Endothelial cell of umbilical vein (primary cell): ENCODE measurements at regions not wholly inside any gene's neighbourhood (a gene's known extent, or its start where the extent isn't known, plus 50 kb on each side); places are given as distances from the start of the nearest gene placed in this dataset.
A peak's percentile ranks its signal among the peaks of the same experiment; 100 is the strongest.

Experiments used
- BruUV-seq: library from RNA; stranded (reverse); fragments of 400-500 nt; replicated peaks from 2 replicates; lab custom pipeline; 2021; lab: Mats Ljungman, UMichigan
- CTCF ChIA-PET: fragments of 300-600, 350-600 bp; sonication (Branson Sonifier 250); formaldehyde crosslinking; loops from one replicate; lab custom pipeline; 2021; ENCODE audit warnings: antibody characterized with exemption, inconsistent platforms; lab: Charles Lee
- POLR2A ChIA-PET: fragments of 300-600, 350-600 bp; sonication (Branson Sonifier 250); formaldehyde crosslinking; loops from one replicate; lab custom pipeline; 2021; ENCODE audit warnings: antibody characterized with exemption, inconsistent platforms; lab: Charles Lee
- DNase-seq: peaks from one replicate; pipeline ENCODE4 v3.0.0-alpha.2; 2011; ENCODE audit warnings: low read depth, low spot score
- FAIRE-seq: peaks from 2 replicates; lab custom pipeline; 2011; peaks lifted over from hg19 to GRCh38; lab: Jason Lieb, UNC
- H2AFZ ChIP-seq: 2 replicates; pipeline ENCODE4 v1.6.0; 2012; ENCODE audit warnings: low read depth, low read length, control low read depth, inconsistent platforms
- H3K27ac ChIP-seq: 2 replicates; pipeline ENCODE4 v1.5.1; 2011; ENCODE audit warnings: low read depth, mild to moderate bottlenecking, control low read depth, low read length, moderate library complexity; ENCODE audit not compliant: insufficient read depth
- H3K27me3 ChIP-seq, 2 experiments: 2 replicates each; pipeline versions ENCODE4 v1.6.0 to v1.6.1; 2011; ENCODE audit warnings: low read length in 2 of 2, mixed read lengths in 1 of 2; ENCODE audit not compliant: control insufficient read depth in 2 of 2, insufficient read depth in 2 of 2
- H3K36me3 ChIP-seq, 2 experiments: 2 replicates in 1 of 2; 3 replicates in 1 of 2; pipeline ENCODE4 v1.5.1; 2011; ENCODE audit warnings: low read length in 2 of 2, mild to moderate bottlenecking in 1 of 2, moderate library complexity in 1 of 2; ENCODE audit not compliant: control insufficient read depth in 2 of 2, insufficient read depth in 2 of 2; ENCODE audit errors: extremely low read depth in 1 of 2
- H3K4me1 ChIP-seq: 3 replicates; pipeline ENCODE4 v1.5.1; 2011; ENCODE audit warnings: mild to moderate bottlenecking, low read length; ENCODE audit not compliant: control insufficient read depth, insufficient read depth; ENCODE audit errors: extremely low read depth
- H3K4me2 ChIP-seq: 2 replicates; pipeline ENCODE4 v1.6.1; 2011; ENCODE audit warnings: low read length, control low read depth, mixed read lengths; ENCODE audit not compliant: insufficient read depth
- H3K4me3 ChIP-seq, 3 experiments: fragments of 200-600 bp in 1 of 3; sonication (generic), shearing (Covaris generic) in 1 of 3; replicated peaks in 1 of 3; 2 replicates each; pipeline ENCODE4 v1.5.1; 2011 to 2016; ENCODE audit warnings: control low read depth in 3 of 3, low read length in 3 of 3, mild to moderate bottlenecking in 2 of 3, inconsistent platforms in 1 of 3, low read depth in 1 of 3, moderate library complexity in 1 of 3; ENCODE audit not compliant: insufficient read depth in 1 of 3
- H3K79me2 ChIP-seq: 2 replicates; pipeline ENCODE4 v1.6.0; 2012; ENCODE audit warnings: low read length, inconsistent platforms; ENCODE audit not compliant: control insufficient read depth, insufficient read depth
- H3K9ac ChIP-seq: replicated peaks from 2 replicates; pipeline ENCODE3; 2011; ENCODE audit warnings: low read length, control low read depth; ENCODE audit not compliant: insufficient read depth; ENCODE audit errors: extremely low read depth
- H3K9me1 ChIP-seq: replicated peaks from 3 replicates; pipeline ENCODE4 v1.6.0; 2011; ENCODE audit warnings: mild to moderate bottlenecking, low read length; ENCODE audit not compliant: control insufficient read depth, insufficient read depth; ENCODE audit errors: extremely low read depth
- H3K9me3 ChIP-seq: replicated peaks from 2 replicates; pipeline ENCODE4 v1.5.1; 2012; ENCODE audit warnings: low read length, inconsistent platforms; ENCODE audit not compliant: control insufficient read depth, insufficient read depth
- H4K20me1 ChIP-seq: replicated peaks from 2 replicates; pipeline ENCODE3; 2011; ENCODE audit warnings: mild to moderate bottlenecking, low read length; ENCODE audit not compliant: control insufficient read depth, insufficient read depth; ENCODE audit errors: extremely low read depth
- EZH2 ChIP-seq: IDR thresholded peaks from 2 replicates; pipeline ENCODE4 v1.6.1; 2012; ENCODE audit warnings: borderline replicate concordance, low read depth, mild to moderate bottlenecking, moderate library complexity, low read length, inconsistent platforms; ENCODE audit not compliant: severe bottlenecking
- FOS ChIP-seq: IDR thresholded peaks from 2 replicates; pipeline ENCODE4 v1.6.1; 2011; ENCODE audit warnings: mild to moderate bottlenecking, low read length, moderate library complexity, borderline replicate concordance; ENCODE audit not compliant: insufficient read depth
- GATA2 ChIP-seq: IDR thresholded peaks from 2 replicates; pipeline ENCODE4 v1.7.0; 2011; ENCODE audit warnings: low read depth, mild to moderate bottlenecking, moderate library complexity, mixed read lengths, low read length; ENCODE audit not compliant: insufficient read length, insufficient read depth
- JUN ChIP-seq: IDR thresholded peaks from 2 replicates; pipeline ENCODE4 v1.6.1; 2011; ENCODE audit warnings: borderline replicate concordance, low read depth; ENCODE audit not compliant: insufficient read length, insufficient read depth
- MYC ChIP-seq: IDR thresholded peaks from one replicate; pipeline ENCODE4 v1.6.1; 2011; ENCODE audit warnings: mild to moderate bottlenecking, low read depth, low read length
- POLR2A ChIP-seq: IDR thresholded peaks from 2 replicates; pipeline ENCODE4 v1.6.1; 2012; ENCODE audit warnings: low read depth, mild to moderate bottlenecking, control low read depth, low read length
- POLR2AphosphoS5 ChIP-seq: IDR thresholded peaks from 2 replicates; pipeline ENCODE4 v1.6.1; 2012; ENCODE audit warnings: low read depth, mild to moderate bottlenecking, control low read depth, low read length, moderate library complexity; ENCODE audit not compliant: insufficient read depth
- dilution Hi-C: fragments of 300-500 bp; cut with MboI; formaldehyde crosslinking; loops from one replicate; pipeline ENCODE4 v1.15.0; 2019; ENCODE audit warnings: low sequenced_read_pairs; ENCODE audit not compliant: extremely low pct_ligation_motif_present
- intact Hi-C: fragments of 100-400 bp; cut with micrococcal nuclease; formaldehyde crosslinking; loops from one replicate; pipeline ENCODE4 v1.10.0; 2022
- TF ChIP-seq, protein P1 (sequence below), 2 donors: IDR thresholded peaks; 1 replicate in 1 of 2; 2 replicates in 1 of 2; pipeline ENCODE4 v1.5.1; 2011; ENCODE audit warnings: low read length in 2 of 2, mild to moderate bottlenecking in 2 of 2, moderate library complexity in 2 of 2, control low read depth in 1 of 2, inconsistent platforms in 1 of 2, low read depth in 1 of 2; ENCODE audit not compliant: insufficient read depth in 1 of 2; ENCODE audit errors: extremely low read depth in 1 of 2
- TF ChIP-seq, protein P2 (sequence below): IDR thresholded peaks from 2 replicates; pipeline ENCODE4 v1.6.1; 2011; ENCODE audit not compliant: insufficient read depth, insufficient read length

DNA sequence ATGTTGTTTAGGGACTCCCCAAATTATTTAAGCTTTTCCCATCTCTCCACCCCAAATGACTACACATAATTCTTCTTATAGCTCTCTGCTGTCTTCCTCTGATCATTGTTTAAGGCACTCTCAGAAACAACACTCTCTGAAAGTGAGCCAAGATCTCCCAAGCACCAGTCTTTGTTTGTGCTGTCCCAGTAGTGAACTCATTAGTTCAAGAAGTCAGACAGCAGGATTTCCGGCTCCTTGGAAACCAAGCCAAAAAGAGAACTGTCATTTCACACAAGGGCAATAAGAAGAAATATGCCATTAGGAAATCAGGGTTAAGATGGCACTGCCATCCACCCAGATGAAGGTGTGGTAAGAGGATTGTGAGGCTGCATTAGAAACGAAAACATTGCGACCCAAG, 83.1 kb downstream of the FZD1 start:
- peak; percentile 93 for DNase-seq
- BruUV-seq = no TSS peak
- TF ChIP-seq JUN (peak; percentile 64), MYC (no peak), FOS (peak; percentile 19), EZH2 (no peak), GATA2 (peak; percentile 49), POLR2AphosphoS5 (peak; percentile 71), POLR2A (no peak)
- TF ChIP-seq, protein P1, sequence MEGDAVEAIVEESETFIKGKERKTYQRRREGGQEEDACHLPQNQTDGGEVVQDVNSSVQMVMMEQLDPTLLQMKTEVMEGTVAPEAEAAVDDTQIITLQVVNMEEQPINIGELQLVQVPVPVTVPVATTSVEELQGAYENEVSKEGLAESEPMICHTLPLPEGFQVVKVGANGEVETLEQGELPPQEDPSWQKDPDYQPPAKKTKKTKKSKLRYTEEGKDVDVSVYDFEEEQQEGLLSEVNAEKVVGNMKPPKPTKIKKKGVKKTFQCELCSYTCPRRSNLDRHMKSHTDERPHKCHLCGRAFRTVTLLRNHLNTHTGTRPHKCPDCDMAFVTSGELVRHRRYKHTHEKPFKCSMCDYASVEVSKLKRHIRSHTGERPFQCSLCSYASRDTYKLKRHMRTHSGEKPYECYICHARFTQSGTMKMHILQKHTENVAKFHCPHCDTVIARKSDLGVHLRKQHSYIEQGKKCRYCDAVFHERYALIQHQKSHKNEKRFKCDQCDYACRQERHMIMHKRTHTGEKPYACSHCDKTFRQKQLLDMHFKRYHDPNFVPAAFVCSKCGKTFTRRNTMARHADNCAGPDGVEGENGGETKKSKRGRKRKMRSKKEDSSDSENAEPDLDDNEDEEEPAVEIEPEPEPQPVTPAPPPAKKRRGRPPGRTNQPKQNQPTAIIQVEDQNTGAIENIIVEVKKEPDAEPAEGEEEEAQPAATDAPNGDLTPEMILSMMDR (IDR thresholded peaks at IDR 0.05; ENCODE audit: extremely low read depth in 1 of 2, insufficient read depth in 1 of 2, low read depth in 1 of 2, low read length in 2 of 2) = no peak
- TF ChIP-seq, protein P2, sequence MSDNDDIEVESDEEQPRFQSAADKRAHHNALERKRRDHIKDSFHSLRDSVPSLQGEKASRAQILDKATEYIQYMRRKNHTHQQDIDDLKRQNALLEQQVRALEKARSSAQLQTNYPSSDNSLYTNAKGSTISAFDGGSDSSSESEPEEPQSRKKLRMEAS = no peak
- Histone ChIP-seq H3K36me3 (no peaks in the 10 kb centered on the region), H2AFZ (no peak overlapping the region), H3K4me1 (peaks cover 55% of the 10 kb centered on the region), H4K20me1 (no peaks in the 10 kb centered on the region), H3K4me3 (no peak overlapping the region), H3K9me1 (no peaks in the 10 kb centered on the region), H3K4me2 (peak overlapping the region; percentile 57), H3K79me2 (no peaks in the 10 kb centered on the region), H3K27me3 (no peaks in the 10 kb centered on the region), H3K27ac (peak overlapping the region; percentile 73), H3K9me3 (no peaks in the 10 kb centered on the region), H3K9ac (peak overlapping the region; percentile 37)
- peak; percentile 96 for FAIRE-seq
- ChIA-PET POLR2A (no interaction called here), CTCF (interaction anchor here (0.9 to 1.4 kb wide), 5 partner anchors 21 to 174 kb away, joined by 3 to 7 read pairs (median 3); no protein-coding TSS in a partner anchor)
- intact Hi-C loops (loop anchor here (1.0 kb wide), 4 partner anchors 21 to 281 kb away; partner anchors contain the start of gene FZD1), dilution Hi-C loops (no loop called here)
